Activated CD4-positive, CD25-positive, alpha-beta regulatory T cell treated with anti-CD3 and anti-CD28 coated beads, Interleukin-2, amount 50 U/mL, for 16 hours (primary cell): ENCODE measurements at regions not wholly inside any gene's neighbourhood (a gene's known extent, or its start where the extent isn't known, plus 50 kb on each side); places are given as distances from the start of the nearest gene placed in this dataset.
"Not testable (repeated sequence)": the region's sequence is repeated elsewhere in the genome, so short reads cannot be mapped to it uniquely, and the experiment has no call there.

Source experiments
- DNase-seq: peaks from one replicate; pipeline ENCODE4 v3.0.0-alpha.2; 2020; ENCODE audit warnings: low read depth, low spot score

- DNase-seq, result no peak
Observed at GRCh38 chr9:106751681-106752080, 111.3 kb upstream of the ZNF462 start.

DNA sequence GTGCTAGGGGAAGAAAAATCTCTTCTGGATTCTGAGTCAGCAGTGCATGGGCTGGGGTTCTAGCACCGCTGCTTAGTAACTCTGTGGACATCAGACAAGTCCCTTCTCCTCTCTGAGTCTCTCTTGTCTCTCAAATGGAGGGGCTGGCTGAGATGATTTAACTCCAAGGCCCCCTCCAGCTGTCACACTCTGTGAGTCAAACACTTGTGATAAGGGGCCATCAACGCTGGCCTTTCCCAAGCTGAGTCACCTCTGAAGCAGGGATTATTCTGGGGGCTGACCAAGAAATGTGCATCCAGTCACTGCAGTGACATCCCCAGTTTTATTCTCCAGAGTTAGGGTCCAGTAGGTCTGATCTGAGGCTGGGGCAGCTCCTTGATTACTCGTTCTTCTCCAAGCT lies 110.4 kb upstream of the ZNF462 start:
- DNase-seq, result no peak

GRCh38 chr9:106753155-106753671 lies 109.8 kb upstream of the ZNF462 start:
- no peak for DNase-seq

- no peak for DNase-seq
Observed at GRCh38 chr9:106755736-106756135, 107.2 kb upstream of the ZNF462 start.

DNA sequence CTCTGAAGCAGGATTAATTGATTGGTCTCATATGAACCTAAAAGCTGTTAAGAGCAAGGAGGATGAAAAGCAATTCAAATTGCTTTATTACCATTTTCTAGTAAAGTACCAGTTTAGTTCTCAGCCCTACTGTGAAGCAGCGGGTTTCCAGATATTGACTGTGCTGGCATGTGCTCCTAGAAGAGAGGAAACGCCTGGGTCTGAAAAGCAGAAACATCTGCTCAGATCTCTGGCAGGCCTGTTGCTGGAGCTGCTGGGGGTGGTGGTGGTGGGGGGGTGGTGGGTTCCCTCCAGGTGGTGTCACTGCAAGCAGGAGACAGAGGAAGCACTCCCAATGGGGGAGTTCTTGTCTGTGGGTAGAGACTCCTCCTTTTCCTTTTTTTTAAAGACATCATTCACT lies 105.5 kb upstream of the ZNF462 start:
- DNase-seq, result no peak

DNA sequence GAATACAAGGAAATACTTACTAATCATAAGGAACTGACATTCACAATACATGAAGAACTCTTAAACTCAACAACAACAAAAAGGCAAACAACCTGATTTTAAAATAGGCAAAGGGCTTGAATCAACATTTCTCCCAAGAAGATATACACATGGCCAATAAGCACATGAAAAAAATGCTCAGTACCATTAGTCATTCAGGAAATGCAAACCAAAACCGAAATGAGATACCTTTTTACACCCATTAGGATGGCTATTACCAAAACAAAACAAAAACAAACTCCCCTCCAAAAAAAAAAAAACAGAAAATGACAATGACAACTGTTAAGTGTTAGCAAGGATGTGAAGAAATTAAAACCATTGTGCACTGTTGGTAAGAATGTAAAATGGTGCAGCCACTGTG lies 104.1 kb upstream of the ZNF462 start:
- no peak for DNase-seq

DNA sequence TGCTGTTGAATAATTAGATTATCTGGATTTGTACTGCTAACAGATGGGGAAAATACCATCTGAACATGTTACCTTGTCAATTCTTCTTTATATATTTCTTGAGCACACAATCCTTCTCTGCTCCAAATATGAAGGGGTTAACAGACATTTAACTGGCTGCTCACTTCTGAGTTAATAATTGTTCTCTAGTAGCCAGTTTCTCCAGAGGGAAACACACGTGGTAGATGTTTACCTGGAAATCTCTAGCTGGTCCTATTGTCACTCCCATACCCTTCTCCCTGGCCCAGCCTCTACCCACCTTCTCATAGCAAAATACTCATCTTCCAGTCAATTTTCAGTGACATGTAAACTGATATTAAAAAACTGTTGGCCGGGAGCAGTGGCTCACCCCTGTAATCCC lies 101.5 kb upstream of the ZNF462 start:
- no peak for DNase-seq

DNA sequence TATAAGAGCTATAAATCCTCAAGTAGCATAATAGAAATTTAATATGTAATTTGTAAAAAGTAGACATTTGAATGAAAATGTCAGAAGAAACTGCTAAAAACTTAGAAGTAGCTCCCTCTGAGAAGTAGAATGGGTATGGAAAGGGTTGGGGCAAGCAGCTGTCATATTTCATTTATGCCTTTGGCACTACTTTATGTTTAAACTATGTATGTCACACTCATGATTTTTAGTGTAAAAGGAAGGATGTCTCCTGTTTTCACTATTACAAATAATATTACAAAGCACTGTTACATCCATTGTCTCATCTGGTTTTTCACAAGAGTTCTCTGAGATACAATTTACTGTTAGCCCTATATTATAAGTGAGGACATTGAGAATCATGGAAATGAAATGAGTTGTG lies 96.3 kb upstream of the ZNF462 start:
- no peak for DNase-seq

DNA sequence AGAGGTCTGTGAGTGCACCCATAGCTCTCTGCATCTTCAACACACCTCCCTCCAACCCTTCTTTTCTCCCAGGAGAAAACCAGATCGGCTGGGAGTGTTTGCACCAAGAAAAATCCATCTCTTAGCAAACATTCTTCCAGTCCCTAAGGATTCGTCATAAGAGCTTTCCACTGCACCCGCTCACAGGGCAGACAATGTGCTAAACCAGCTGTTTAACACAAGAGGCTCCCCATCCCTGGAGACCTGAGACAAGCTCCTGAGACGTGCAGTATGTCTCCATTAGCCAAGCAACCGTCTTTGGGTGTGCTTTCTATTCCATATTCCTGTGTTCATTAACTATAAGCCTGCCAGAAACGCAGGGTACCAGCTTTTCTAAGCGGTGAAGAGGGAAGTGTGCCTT lies 93.6 kb upstream of the ZNF462 start:
- DNase-seq, result no peak

DNA sequence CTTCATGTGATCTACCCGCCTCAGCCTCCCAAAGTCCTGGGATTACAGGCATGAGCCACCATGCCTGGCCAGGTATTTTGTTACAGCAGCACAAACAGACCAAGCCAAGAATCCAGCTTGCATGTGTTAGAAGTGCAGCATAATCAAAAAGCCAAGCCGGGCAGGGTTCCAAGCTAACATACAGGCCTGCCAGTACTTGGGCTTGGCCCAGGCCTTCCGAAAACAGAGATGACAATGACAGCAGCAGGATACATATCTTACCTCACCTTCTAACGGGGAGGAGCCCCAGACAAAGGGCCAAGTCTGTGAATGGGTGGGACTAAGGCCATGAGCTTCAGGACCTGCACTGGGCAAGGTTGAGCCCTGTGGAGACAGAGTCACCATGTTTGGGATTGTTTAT lies 91.4 kb upstream of the ZNF462 start:
- DNase-seq, result no peak

- no peak for DNase-seq
Observed at GRCh38 chr9:106772523-106773290, 90.3 kb upstream of the ZNF462 start.

- no peak for DNase-seq
Observed at GRCh38 chr9:106773750-106774149, 89.2 kb upstream of the ZNF462 start.

DNA sequence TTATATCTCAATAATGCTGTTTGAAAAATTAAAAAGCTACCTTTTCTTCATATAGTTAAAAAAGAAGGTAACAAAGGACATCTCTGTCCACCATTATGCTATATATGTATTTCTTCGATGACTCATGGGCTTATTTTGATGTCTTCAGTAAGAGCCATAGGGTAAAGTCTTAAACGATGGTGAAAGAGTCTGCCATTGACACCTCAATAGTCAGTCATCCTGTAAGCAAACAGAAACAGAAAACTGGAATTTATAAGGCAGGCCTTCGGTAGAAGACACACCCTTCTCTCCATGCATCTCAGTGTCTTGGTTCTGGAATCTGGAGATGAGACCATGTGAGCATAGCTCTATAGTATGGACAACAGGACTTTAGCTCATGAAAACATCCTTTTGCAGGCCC lies 87.0 kb upstream of the ZNF462 start:
- DNase-seq, result no peak

DNA sequence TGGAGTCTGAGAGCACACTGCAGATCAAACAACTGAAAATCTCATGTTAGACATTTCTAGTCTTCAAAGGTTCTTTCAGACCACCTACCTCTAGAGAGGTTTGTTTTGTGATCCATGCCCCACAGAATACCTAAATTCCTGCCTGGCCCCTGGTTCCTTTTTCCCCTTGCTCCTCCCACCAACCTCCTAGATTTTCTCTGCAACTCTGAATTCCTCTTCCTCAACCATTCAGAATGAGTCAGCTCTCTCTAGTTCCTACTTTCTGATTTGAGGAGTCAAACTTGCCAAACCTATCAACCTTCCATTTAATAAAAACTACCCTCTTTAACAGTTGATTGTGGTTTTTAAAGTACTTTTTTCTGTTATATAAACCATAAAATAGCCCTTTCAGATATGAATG lies 83.2 kb upstream of the ZNF462 start:
- no peak for DNase-seq

- no peak for DNase-seq
Observed at GRCh38 chr9:106783121-106783520, 79.8 kb upstream of the ZNF462 start.

DNA sequence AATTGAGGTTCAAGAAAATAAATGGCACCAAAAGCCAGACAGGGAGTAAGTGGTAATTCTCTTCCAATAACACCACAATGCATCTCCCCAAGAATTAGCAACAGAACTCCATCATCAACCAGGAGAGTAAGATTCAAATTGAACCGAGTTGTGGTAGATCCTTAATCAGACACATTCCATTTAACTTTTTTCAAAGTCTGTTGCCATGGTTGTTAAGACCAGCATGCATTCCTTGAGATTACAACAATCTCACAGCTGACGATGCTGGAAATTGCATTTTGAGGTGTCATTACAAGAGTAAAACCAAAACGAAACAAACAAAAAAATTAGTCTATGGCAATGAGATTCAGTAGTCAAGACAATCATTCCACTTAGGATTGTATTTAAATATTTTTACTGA lies 78.9 kb upstream of the ZNF462 start:
- no peak for DNase-seq

DNA sequence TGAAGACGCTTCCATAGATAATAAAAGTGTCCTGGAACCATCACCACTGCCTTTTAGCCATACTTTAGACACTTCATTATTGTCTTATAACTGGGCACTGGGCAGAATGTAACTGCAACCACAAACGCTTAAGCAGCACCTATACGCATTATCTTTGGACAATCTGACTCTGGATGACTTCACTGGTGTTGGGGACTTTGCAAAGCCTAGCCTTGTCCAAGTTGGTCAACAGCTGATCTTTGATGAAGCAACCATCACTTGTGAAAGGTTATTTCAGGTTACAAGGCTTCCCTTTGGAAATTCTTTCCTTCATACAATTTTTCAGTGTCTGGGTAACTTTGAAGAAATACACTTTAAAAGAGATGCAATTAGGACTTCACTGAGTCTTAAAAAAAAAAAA lies 77.8 kb upstream of the ZNF462 start:
- no peak for DNase-seq

GRCh38 chr9:106788021-106788420 lies 74.9 kb upstream of the ZNF462 start:
- not testable (repeated sequence) for DNase-seq

GRCh38 chr9:106795031-106795430 lies 67.9 kb upstream of the ZNF462 start:
- no peak for DNase-seq

DNA sequence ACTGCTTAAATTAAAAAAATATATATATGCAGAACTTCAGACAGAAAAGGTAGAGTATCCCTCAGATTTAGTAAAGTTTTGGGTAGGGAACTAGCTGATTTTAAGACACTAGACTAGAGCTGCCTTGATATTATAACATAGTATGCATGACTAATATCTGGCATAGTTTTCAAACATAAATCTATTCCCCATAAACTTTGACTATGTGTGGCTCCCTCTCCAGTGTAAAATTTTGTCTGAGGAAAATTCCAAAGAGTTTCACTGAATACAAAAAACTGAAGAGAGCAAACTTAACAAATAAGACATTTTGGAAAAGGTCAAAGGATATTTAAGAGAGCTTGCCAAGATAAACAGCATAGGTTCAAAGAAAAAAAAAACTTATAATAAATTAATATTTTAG lies 66.2 kb upstream of the ZNF462 start:
- DNase-seq, result no peak

- no peak for DNase-seq
Observed at GRCh38 chr9:106797299-106797698, 65.7 kb upstream of the ZNF462 start.

- DNase-seq, result no peak
Observed at GRCh38 chr9:106798016-106798799, 64.8 kb upstream of the ZNF462 start.

- no peak for DNase-seq
Observed at GRCh38 chr9:106799152-106799551, 63.8 kb upstream of the ZNF462 start.
